ENCODE measurements at regions not wholly inside any gene's neighbourhood (a gene's known extent, or its start where the extent isn't known, plus 50 kb on each side); places are given as distances from the start of the nearest gene placed in this dataset.
"Not testable (repeated sequence)": the region's sequence is repeated elsewhere in the genome, so short reads cannot be mapped to it uniquely, and the experiment has no call there.

DNA sequence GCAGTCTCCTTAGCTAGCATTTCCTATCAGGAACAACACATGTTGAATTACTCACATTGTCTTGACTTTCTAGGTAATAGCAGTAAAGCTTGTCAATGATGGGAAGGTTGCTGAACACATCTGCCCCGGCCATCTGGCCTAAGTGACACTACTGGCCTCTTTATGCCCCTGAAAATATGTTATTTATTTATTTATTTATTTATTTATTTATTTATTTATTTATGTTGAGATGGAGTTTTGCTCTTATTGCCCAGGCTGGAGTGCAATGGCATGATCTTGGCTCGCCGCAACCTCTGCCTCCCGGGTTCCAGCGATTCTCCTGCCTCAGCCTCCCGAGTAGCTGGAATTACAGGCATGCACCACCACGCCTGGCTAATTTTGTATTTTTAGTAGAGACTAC lies 95.9 kb upstream of the ERCC6L2 start:
- TF ChIP-seq, protein P1, sequence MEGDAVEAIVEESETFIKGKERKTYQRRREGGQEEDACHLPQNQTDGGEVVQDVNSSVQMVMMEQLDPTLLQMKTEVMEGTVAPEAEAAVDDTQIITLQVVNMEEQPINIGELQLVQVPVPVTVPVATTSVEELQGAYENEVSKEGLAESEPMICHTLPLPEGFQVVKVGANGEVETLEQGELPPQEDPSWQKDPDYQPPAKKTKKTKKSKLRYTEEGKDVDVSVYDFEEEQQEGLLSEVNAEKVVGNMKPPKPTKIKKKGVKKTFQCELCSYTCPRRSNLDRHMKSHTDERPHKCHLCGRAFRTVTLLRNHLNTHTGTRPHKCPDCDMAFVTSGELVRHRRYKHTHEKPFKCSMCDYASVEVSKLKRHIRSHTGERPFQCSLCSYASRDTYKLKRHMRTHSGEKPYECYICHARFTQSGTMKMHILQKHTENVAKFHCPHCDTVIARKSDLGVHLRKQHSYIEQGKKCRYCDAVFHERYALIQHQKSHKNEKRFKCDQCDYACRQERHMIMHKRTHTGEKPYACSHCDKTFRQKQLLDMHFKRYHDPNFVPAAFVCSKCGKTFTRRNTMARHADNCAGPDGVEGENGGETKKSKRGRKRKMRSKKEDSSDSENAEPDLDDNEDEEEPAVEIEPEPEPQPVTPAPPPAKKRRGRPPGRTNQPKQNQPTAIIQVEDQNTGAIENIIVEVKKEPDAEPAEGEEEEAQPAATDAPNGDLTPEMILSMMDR (IDR thresholded peaks at IDR 0.05; ENCODE audit: low read length): not testable (repeated sequence)
- not testable (repeated sequence) for TF ChIP-seq EZH2 (optimal IDR thresholded peaks at IDR 0.05; ENCODE audit: low read depth, low read length)

Data from MM.1S (cell line).